Transverse colon (tissue), 4 donors: ENCODE measurements at regions not wholly inside any gene's neighbourhood (a gene's known extent, or its start where the extent isn't known, plus 50 kb on each side); places are given as distances from the start of the nearest gene placed in this dataset.

Experiments used
- EP300 ChIP-seq: sonication (generic); formaldehyde crosslinking; IDR thresholded peaks from one replicate; pipeline ENCODE4 v1.6.1; 2017; ENCODE audit warnings: antibody characterized with exemption, low read depth
- POLR2A ChIP-seq: fragments of 450-650 bp; IDR thresholded peaks from one replicate; pipeline ENCODE4 v1.6.1; 2016; ENCODE audit warnings: antibody characterized with exemption, mild to moderate bottlenecking, moderate library complexity
- POLR2AphosphoS5 ChIP-seq, 3 donors: sonication (generic); formaldehyde crosslinking; IDR thresholded peaks; one replicate each; pipeline ENCODE4 v1.6.1; 2016; ENCODE audit warnings: antibody characterized with exemption in 3 of 3
- TF ChIP-seq, protein P1 (sequence below), 5 experiments: fragments of 200-600 bp in 3 of 5; fragments of 450-650 bp in 2 of 5; sonication (generic) in 3 of 5; IDR thresholded peaks; 1 replicate in 2 of 5; 2 replicates in 3 of 5; pipeline ENCODE4 v1.5.1; 2016 to 2017; ENCODE audit warnings: antibody characterized with exemption in 5 of 5, inconsistent platforms in 3 of 5, mild to moderate bottlenecking in 2 of 5, moderate library complexity in 1 of 5

DNA sequence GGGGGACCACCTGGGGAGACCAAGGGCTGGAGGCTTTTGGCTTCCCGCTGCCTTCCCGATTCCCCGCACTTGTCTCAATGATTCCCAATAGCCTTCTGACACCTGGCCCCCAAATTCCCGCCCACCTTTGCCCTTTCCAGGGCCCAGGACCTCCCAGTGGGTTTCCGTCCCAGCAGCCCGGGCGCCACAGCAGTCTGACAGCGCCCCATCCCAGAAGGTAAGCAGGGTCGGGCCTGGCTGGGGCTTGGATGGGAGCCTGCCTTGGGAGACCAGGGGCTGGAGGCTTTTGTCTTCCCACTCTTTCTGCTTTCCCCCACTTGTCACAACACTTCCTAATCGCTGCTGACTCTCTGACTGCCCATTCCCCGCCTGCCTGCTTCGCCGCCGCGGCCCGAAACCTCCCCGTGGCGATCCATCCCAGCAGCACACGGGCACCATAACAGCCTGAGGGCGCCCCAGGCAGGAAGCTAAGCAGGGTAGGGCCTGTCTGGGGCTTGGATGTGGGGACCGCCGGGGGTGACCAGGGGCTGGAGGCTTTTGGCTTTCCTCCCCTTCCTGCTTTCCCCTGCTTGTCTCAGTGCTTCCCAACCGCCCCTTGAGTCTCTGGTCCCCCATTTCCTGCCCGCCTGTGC, 2289.3 kb downstream of the TP53TG3F start:
- TF ChIP-seq, protein P1, sequence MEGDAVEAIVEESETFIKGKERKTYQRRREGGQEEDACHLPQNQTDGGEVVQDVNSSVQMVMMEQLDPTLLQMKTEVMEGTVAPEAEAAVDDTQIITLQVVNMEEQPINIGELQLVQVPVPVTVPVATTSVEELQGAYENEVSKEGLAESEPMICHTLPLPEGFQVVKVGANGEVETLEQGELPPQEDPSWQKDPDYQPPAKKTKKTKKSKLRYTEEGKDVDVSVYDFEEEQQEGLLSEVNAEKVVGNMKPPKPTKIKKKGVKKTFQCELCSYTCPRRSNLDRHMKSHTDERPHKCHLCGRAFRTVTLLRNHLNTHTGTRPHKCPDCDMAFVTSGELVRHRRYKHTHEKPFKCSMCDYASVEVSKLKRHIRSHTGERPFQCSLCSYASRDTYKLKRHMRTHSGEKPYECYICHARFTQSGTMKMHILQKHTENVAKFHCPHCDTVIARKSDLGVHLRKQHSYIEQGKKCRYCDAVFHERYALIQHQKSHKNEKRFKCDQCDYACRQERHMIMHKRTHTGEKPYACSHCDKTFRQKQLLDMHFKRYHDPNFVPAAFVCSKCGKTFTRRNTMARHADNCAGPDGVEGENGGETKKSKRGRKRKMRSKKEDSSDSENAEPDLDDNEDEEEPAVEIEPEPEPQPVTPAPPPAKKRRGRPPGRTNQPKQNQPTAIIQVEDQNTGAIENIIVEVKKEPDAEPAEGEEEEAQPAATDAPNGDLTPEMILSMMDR (IDR thresholded peaks at IDR 0.05) = no peak
- no peak for TF ChIP-seq POLR2A
- no peak for TF ChIP-seq POLR2AphosphoS5 (IDR thresholded peaks at IDR 0.05)
- no peak for TF ChIP-seq EP300
